Body of pancreas (tissue), 4 donors: ENCODE measurements at regions not wholly inside any gene's neighbourhood (a gene's known extent, or its start where the extent isn't known, plus 50 kb on each side); places are given as distances from the start of the nearest gene placed in this dataset.

Experiments
- ATAC-seq: fragments of 150-250 bp; one replicate; pipeline ENCODE4 v1.9.1; 2016
- DNase-seq, 4 donors: peaks; one replicate each; pipeline ENCODE4 v3.0.0-alpha.2; 2019
- H3K27ac ChIP-seq, 4 donors: fragments of 200-600 bp; sonication (generic); 1 replicate in 3 of 4; 2 replicates in 1 of 4; pipeline versions ENCODE4 v1.5.1 to v1.6.1; 2016 to 2019; ENCODE audit warnings: mild to moderate bottlenecking in 1 of 4, mixed read lengths in 1 of 4, moderate library complexity in 1 of 4
- H3K27me3 ChIP-seq, 2 donors: fragments of 200-600 bp; sonication (generic); one replicate each; pipeline ENCODE4 v1.6.0; 2016; ENCODE audit warnings: mild to moderate bottlenecking in 1 of 2
- H3K36me3 ChIP-seq, 2 donors: fragments of 200-600 bp; sonication (generic); replicated peaks in 1 of 2; 2 replicates each; pipeline ENCODE4 v1.5.1; 2016; ENCODE audit warnings: low read depth in 2 of 2; ENCODE audit not compliant: insufficient read depth in 1 of 2
- H3K4me1 ChIP-seq: fragments of 200-600 bp; sonication (generic); one replicate; pipeline ENCODE4 v1.6.0; 2016
- H3K4me3 ChIP-seq, 2 donors: fragments of 200-600 bp; sonication (generic); 1 replicate in 1 of 2; 2 replicates in 1 of 2; pipeline ENCODE4 v1.5.1; 2016 to 2019
- H3K9me3 ChIP-seq, 3 donors: fragments of 200-600 bp; sonication (generic); 1 replicate in 2 of 3; 2 replicates in 1 of 3; pipeline ENCODE4 v1.5.1; 2016
- POLR2A ChIP-seq, 3 donors: fragments of 450-650 bp; IDR thresholded peaks; one replicate each; pipeline ENCODE4 v1.6.1; 2016; ENCODE audit warnings: antibody characterized with exemption in 3 of 3, mild to moderate bottlenecking in 2 of 3
- WGBS, 2 donors: methylation state at CpG; one replicate each; pipeline ENCODE4 v1.1.5; 2017; 5-methylcytosine and 5-hydroxymethylcytosine counted together
- intact Hi-C: fragments of 100-400 bp; cut with DNase I; formaldehyde crosslinking; loops from one replicate; pipeline ENCODE4 v1.15.1; 2023
- TF ChIP-seq, protein P1 (sequence below), 7 experiments: fragments of 450-650 bp in 4 of 7; fragments of 200-600 bp in 3 of 7; sonication (generic) in 3 of 7; IDR thresholded peaks; one replicate each; pipeline ENCODE4 v1.5.1; 2016 to 2019; ENCODE audit warnings: antibody characterized with exemption in 7 of 7

DNA sequence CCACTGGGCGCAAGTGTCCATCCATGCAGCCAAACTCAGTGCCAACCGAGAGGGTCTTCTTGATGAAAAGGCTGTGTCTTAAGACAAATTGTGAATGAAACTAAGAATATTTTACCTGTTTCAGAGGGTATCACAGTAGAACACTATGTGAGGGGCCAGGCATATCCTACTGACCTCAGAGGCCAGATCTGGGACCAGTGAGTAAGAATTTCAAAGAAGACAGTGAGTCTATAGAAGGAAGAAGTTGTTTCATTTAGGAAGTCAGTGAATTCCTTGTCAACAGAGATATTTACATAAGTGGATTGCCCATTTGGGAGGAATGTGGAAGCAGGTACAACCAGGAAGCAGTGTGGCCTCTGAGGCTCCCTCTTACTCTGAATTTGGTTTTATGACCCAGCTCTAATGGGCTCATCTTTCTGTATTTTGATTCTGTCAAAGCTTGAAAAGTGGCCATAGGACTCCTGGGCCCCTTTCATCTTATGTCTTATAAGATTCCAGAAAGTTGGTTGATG, 137.4 kb downstream of the ZNF664 start:
- Histone ChIP-seq H3K9me3 (no peaks in the 10 kb centered on the region), H3K4me1 (no peaks in the 10 kb centered on the region), H3K4me3 (no peak overlapping the region), H3K27me3 (no peaks in the 10 kb centered on the region), H3K36me3 (no peaks in the 10 kb centered on the region), H3K27ac (no peak overlapping the region)
- no peak for ATAC-seq
- intact Hi-C loops, result no loop called here
- 89 to 92% methylated on average over 2 of the region's 2 CpGs for WGBS, 2 donors
- TF ChIP-seq, protein P1, sequence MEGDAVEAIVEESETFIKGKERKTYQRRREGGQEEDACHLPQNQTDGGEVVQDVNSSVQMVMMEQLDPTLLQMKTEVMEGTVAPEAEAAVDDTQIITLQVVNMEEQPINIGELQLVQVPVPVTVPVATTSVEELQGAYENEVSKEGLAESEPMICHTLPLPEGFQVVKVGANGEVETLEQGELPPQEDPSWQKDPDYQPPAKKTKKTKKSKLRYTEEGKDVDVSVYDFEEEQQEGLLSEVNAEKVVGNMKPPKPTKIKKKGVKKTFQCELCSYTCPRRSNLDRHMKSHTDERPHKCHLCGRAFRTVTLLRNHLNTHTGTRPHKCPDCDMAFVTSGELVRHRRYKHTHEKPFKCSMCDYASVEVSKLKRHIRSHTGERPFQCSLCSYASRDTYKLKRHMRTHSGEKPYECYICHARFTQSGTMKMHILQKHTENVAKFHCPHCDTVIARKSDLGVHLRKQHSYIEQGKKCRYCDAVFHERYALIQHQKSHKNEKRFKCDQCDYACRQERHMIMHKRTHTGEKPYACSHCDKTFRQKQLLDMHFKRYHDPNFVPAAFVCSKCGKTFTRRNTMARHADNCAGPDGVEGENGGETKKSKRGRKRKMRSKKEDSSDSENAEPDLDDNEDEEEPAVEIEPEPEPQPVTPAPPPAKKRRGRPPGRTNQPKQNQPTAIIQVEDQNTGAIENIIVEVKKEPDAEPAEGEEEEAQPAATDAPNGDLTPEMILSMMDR (IDR thresholded peaks at IDR 0.05), result no peak
- TF ChIP-seq POLR2A (IDR thresholded peaks at IDR 0.05), result no peak
- no peak for DNase-seq

DNA sequence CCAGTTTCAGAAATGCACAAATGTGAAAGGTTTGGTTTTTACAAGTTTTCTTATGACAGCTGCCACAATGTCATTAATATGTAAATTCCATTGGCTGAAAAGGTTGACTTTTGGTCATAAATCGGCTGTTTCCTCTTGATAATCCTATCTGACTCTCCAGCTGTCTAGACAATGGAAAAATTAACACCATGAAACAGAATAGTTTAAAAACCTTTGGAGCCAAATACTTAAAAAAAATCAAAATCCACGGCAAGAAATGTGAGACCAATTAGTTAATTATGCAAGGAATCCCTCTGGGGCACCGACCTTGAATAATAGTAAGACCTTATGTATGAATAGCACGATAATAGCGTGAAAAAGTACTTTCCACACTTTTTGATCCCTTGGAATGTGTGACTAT, 138.0 kb downstream of the ZNF664 start:
- DNase-seq, result no peak
- no peak for TF ChIP-seq POLR2A (IDR thresholded peaks at IDR 0.05)
- TF ChIP-seq, protein P1 (IDR thresholded peaks at IDR 0.05), result no peak
- H3K27me3 ChIP-seq, result no peaks in the 10 kb centered on the region
- 68 to 69% methylated on average over 5 of the region's 5 CpGs for WGBS, 2 donors
- H3K9me3 ChIP-seq, result no peaks in the 10 kb centered on the region
- no peak overlapping the region for H3K4me3 ChIP-seq
- intact Hi-C loops, result no loop called here
- no peaks in the 10 kb centered on the region for H3K4me1 ChIP-seq
- no peak overlapping the region for H3K27ac ChIP-seq
- no peak for ATAC-seq
- no peaks in the 10 kb centered on the region for H3K36me3 ChIP-seq

DNA sequence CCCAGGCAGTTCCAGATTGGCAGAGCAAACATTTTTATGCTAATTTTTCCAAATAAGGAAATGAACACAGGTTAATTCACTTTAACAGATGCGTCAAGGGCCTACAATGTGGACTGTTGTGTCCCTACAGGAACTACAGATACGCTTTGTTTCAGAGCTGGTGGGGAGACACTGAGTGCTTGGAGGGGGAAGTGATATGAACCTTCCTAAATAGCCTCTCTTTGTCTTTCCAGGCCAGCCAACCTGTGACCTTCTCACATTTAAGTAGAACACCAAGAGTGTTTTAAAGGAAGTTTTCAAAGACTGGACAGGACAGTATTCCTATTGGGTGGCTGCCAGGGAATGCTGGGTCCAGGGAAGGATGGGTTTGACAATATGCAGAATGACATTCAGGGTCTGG, 141.3 kb downstream of the ZNF664 start:
- TF ChIP-seq, protein P1 (IDR thresholded peaks at IDR 0.05), result no peak
- TF ChIP-seq POLR2A (IDR thresholded peaks at IDR 0.05), result no peak
- Histone ChIP-seq H3K4me3 (no peak overlapping the region), H3K27ac (no peak overlapping the region), H3K9me3 (no peaks in the 10 kb centered on the region), H3K36me3 (no peaks in the 10 kb centered on the region), H3K4me1 (no peaks in the 10 kb centered on the region), H3K27me3 (no peaks in the 10 kb centered on the region)
- intact Hi-C loops, result no loop called here
- ATAC-seq, result no peak
- WGBS, 2 donors, result 87 to 92% methylated on average over 2 of the region's 2 CpGs
- DNase-seq, result no peak

DNA sequence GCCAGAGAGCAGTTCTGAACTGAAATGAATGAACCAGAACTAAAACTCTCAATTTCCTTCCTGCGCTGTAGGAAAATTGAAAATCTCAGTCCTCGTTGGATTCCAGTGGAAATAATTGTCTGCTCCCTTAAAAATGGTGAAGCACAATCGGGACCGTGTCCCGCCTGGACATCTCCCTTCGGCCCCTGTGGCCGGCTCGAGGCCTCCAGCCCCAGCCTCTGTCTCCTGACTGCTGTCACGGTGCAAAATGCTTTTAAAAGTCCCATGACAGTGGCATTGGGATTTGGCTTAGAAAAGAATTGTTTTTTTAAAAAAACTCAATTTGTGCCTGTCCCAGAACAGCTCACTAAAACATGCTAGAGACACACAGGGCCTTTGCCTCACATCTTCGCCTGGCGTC, 142.5 kb downstream of the ZNF664 start:
- no peaks in the 10 kb centered on the region for H3K4me1 ChIP-seq
- TF ChIP-seq POLR2A (IDR thresholded peaks at IDR 0.05), result no peak
- TF ChIP-seq, protein P1 (IDR thresholded peaks at IDR 0.05), result no peak
- no peaks in the 10 kb centered on the region for H3K9me3 ChIP-seq
- H3K27ac ChIP-seq, result no peak overlapping the region
- no peak for DNase-seq
- 90 to 91% methylated on average over 11 of the region's 11 CpGs for WGBS, 2 donors
- no peaks in the 10 kb centered on the region for H3K27me3 ChIP-seq
- H3K36me3 ChIP-seq, result no peaks in the 10 kb centered on the region
- no peak overlapping the region for H3K4me3 ChIP-seq
- ATAC-seq, result no peak
- intact Hi-C loops, result no loop called here

DNA sequence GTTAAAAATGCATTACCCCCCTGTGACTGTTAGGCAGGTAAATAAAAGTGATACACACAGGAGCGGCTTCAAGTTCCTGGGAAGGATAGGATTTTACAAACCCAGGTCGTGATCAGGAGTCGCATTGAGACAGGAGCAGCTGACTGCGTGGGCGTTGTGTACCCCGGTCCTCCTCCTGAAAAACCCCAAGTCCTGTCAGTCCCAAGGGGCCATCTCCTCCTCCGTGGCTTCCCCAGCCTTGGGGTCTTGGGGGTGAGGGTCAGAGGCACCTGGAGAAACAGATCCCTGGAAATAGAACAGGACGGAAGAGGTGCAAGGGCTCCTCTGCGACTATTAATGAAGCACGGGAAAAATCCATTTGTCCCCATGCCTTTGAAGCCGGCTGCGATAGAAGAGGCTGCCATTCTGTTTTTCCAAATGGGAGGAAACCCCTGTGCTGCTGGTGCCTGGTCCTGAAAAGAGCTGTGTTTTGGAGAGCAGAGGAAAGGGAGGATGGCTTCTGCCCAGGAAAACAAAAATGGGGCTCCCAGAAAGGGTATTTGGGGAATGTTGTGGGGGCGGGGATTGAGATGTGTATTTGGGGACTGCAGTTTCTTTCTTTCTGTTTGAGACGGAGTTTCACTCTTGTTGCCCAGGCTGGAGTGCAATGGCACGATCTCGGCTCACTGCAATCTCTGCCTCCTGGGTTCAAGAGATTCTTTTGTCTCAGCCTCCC, 143.1 kb downstream of the ZNF664 start:
- Histone ChIP-seq H3K27me3 (no peaks in the 10 kb centered on the region), H3K4me1 (no peaks in the 10 kb centered on the region), H3K4me3 (no peak overlapping the region), H3K36me3 (no peaks in the 10 kb centered on the region), H3K27ac (no peak overlapping the region), H3K9me3 (no peaks in the 10 kb centered on the region)
- DNase-seq, result no peak
- intact Hi-C loops, result no loop called here
- TF ChIP-seq POLR2A (IDR thresholded peaks at IDR 0.05), result no peak
- TF ChIP-seq, protein P1 (IDR thresholded peaks at IDR 0.05), result no peak
- ATAC-seq, result no peak
- 79 to 83% methylated on average over 16 of the region's 16 CpGs for WGBS, 2 donors
